ENCODE measurements at regions not wholly inside any gene's neighbourhood (a gene's known extent, or its start where the extent isn't known, plus 50 kb on each side); places are given as distances from the start of the nearest gene placed in this dataset.
A peak's percentile ranks its signal among the peaks of the same experiment; 100 is the strongest.

- no peak overlapping the region for H3K4me3 ChIP-seq (ENCODE audit: low read length in 2 of 2)
- no peaks in the 10 kb centered on the region for H3K36me3 ChIP-seq (replicated peaks in 1 of 2; ENCODE audit: control insufficient read depth in 2 of 2, insufficient read depth in 2 of 2, low read length in 2 of 2)
- H3K9me3 ChIP-seq (replicated peaks in 1 of 2; ENCODE audit: control insufficient read depth in 2 of 2, insufficient read depth in 1 of 2, low read depth in 1 of 2, low read length in 2 of 2), result peaks cover 0 to 8% of the 10 kb centered on the region in 2 donors
- H4K91ac ChIP-seq (ENCODE audit: low read depth, low read length, poor library complexity), result no peak overlapping the region
- no peak overlapping the region for H3K27ac ChIP-seq (replicated peaks; ENCODE audit: low read length)
- no peak overlapping the region for H3K18ac ChIP-seq (ENCODE audit: low read length)
- H2AFZ ChIP-seq (ENCODE audit: low read length), result no peak overlapping the region
- no peak overlapping the region for H2AK5ac ChIP-seq (ENCODE audit: low read depth, low read length)
- H3K4me2 ChIP-seq (ENCODE audit: insufficient read depth, low read length, poor library complexity, severe bottlenecking), result no peak overlapping the region
- H3K4ac ChIP-seq (ENCODE audit: low read length), result no peak overlapping the region
- no peaks in the 10 kb centered on the region for H3K4me1 ChIP-seq (ENCODE audit: control insufficient read depth in 2 of 2, insufficient read depth in 1 of 2, low read depth in 1 of 2, low read length in 2 of 2)
- no peak for DNase-seq (ENCODE audit: low spot score)
- no peak overlapping the region for H2BK12ac ChIP-seq (ENCODE audit: low read length)
- H4K8ac ChIP-seq (ENCODE audit: low read depth, low read length), result no peak overlapping the region
- H2BK15ac ChIP-seq (ENCODE audit: low read length), result no peak overlapping the region
- H3K9ac ChIP-seq (ENCODE audit: low read depth, low read length, poor library complexity), result no peak overlapping the region
- H3K27me3 ChIP-seq (ENCODE audit: control insufficient read depth in 3 of 3, insufficient read depth in 3 of 3, low read depth in 1 of 3, low read length in 3 of 3), result no peaks in the 10 kb centered on the region
- no peaks in the 10 kb centered on the region for H3K79me1 ChIP-seq (ENCODE audit: low read depth, low read length)
- H2BK120ac ChIP-seq (ENCODE audit: low read depth, low read length), result no peak overlapping the region
- no peak overlapping the region for H3K23ac ChIP-seq (ENCODE audit: low read depth, low read length, poor library complexity)
- H2BK5ac ChIP-seq (ENCODE audit: low read length), result no peak overlapping the region
- no peak overlapping the region for H3K14ac ChIP-seq (ENCODE audit: low read length)
- WGBS, 2 donors (ENCODE audit: extremely low coverage in 2 of 2, insufficient read length in 2 of 2, insufficient replicate concordance in 1 of 2), result 100% methylated on average over 1 of the region's 1 CpG; no CpG with 5 or more reads in 1 of the 2 donors
Observed at GRCh38 chr3:106620646-106621045, 751.8 kb upstream of the CBLB start.

GRCh38 chr3:106624154-106624553 is 753.1 kb upstream of the CCDC54 start:
- no CpG with 5 or more reads among the region's 1 CpG for WGBS, 2 donors (ENCODE audit: extremely low coverage in 2 of 2, insufficient read length in 2 of 2, insufficient replicate concordance in 1 of 2)
- Histone ChIP-seq H3K4me2 (ENCODE audit: insufficient read depth, low read length, poor library complexity, severe bottlenecking) (no peak overlapping the region), H3K4ac (ENCODE audit: low read length) (no peak overlapping the region), H3K4me3 (ENCODE audit: low read length in 2 of 2) (no peak overlapping the region), H2BK5ac (ENCODE audit: low read length) (no peak overlapping the region), H2BK120ac (ENCODE audit: low read depth, low read length) (no peak overlapping the region), H3K14ac (ENCODE audit: low read length) (no peak overlapping the region), H4K8ac (ENCODE audit: low read depth, low read length) (no peak overlapping the region), H3K4me1 (ENCODE audit: control insufficient read depth in 2 of 2, insufficient read depth in 1 of 2, low read depth in 1 of 2, low read length in 2 of 2) (no peaks in the 10 kb centered on the region), H2AFZ (ENCODE audit: low read length) (no peak overlapping the region), H2AK5ac (ENCODE audit: low read depth, low read length) (no peak overlapping the region), H3K23ac (ENCODE audit: low read depth, low read length, poor library complexity) (no peak overlapping the region), H3K79me1 (ENCODE audit: low read depth, low read length) (no peaks in the 10 kb centered on the region), H3K9me3 (replicated peaks in 1 of 2; ENCODE audit: control insufficient read depth in 2 of 2, insufficient read depth in 1 of 2, low read depth in 1 of 2, low read length in 2 of 2) (peaks cover 0 to 8% of the 10 kb centered on the region in 2 donors), H3K36me3 (replicated peaks in 1 of 2; ENCODE audit: control insufficient read depth in 2 of 2, insufficient read depth in 2 of 2, low read length in 2 of 2) (no peaks in the 10 kb centered on the region), H2BK12ac (ENCODE audit: low read length) (no peak overlapping the region), H3K27me3 (ENCODE audit: control insufficient read depth in 3 of 3, insufficient read depth in 3 of 3, low read depth in 1 of 3, low read length in 3 of 3) (no peaks in the 10 kb centered on the region), H3K9ac (ENCODE audit: low read depth, low read length, poor library complexity) (no peak overlapping the region), H3K18ac (ENCODE audit: low read length) (no peak overlapping the region), H2BK15ac (ENCODE audit: low read length) (no peak overlapping the region), H4K91ac (ENCODE audit: low read depth, low read length, poor library complexity) (no peak overlapping the region), H3K27ac (replicated peaks; ENCODE audit: low read length) (no peak overlapping the region)
- DNase-seq (ENCODE audit: low spot score), result no peak

- no peak overlapping the region for H3K9ac ChIP-seq (ENCODE audit: low read depth, low read length, poor library complexity)
- H3K18ac ChIP-seq (ENCODE audit: low read length), result no peak overlapping the region
- H3K4me3 ChIP-seq (ENCODE audit: low read length in 2 of 2), result no peak overlapping the region
- no peaks in the 10 kb centered on the region for H3K79me1 ChIP-seq (ENCODE audit: low read depth, low read length)
- H2BK120ac ChIP-seq (ENCODE audit: low read depth, low read length), result no peak overlapping the region
- H4K91ac ChIP-seq (ENCODE audit: low read depth, low read length, poor library complexity), result no peak overlapping the region
- no peak overlapping the region for H3K14ac ChIP-seq (ENCODE audit: low read length)
- no peaks in the 10 kb centered on the region for H3K27me3 ChIP-seq (ENCODE audit: control insufficient read depth in 3 of 3, insufficient read depth in 3 of 3, low read depth in 1 of 3, low read length in 3 of 3)
- no peak overlapping the region for H2BK5ac ChIP-seq (ENCODE audit: low read length)
- H4K8ac ChIP-seq (ENCODE audit: low read depth, low read length), result no peak overlapping the region
- peak overlapping the region; percentile 50 for H2AFZ ChIP-seq (ENCODE audit: low read length)
- no peaks in the 10 kb centered on the region for H3K36me3 ChIP-seq (replicated peaks in 1 of 2; ENCODE audit: control insufficient read depth in 2 of 2, insufficient read depth in 2 of 2, low read length in 2 of 2)
- H3K4me2 ChIP-seq (ENCODE audit: insufficient read depth, low read length, poor library complexity, severe bottlenecking), result no peak overlapping the region
- H3K23ac ChIP-seq (ENCODE audit: low read depth, low read length, poor library complexity), result no peak overlapping the region
- no peak overlapping the region for H2BK15ac ChIP-seq (ENCODE audit: low read length)
- H3K4me1 ChIP-seq (ENCODE audit: control insufficient read depth in 2 of 2, insufficient read depth in 1 of 2, low read depth in 1 of 2, low read length in 2 of 2), result no peaks in the 10 kb centered on the region
- no peak overlapping the region for H3K4ac ChIP-seq (ENCODE audit: low read length)
- DNase-seq (ENCODE audit: low spot score), result no peak
- H3K27ac ChIP-seq (replicated peaks; ENCODE audit: low read length), result no peak overlapping the region
- no peak overlapping the region for H2AK5ac ChIP-seq (ENCODE audit: low read depth, low read length)
- no peak overlapping the region for H2BK12ac ChIP-seq (ENCODE audit: low read length)
- peaks cover 0 to 8% of the 10 kb centered on the region in 2 donors for H3K9me3 ChIP-seq (replicated peaks in 1 of 2; ENCODE audit: control insufficient read depth in 2 of 2, insufficient read depth in 1 of 2, low read depth in 1 of 2, low read length in 2 of 2)
Observed at GRCh38 chr3:106628407-106628806, 748.8 kb upstream of the CCDC54 start.

- Histone ChIP-seq H2BK5ac (ENCODE audit: low read length) (no peak overlapping the region), H4K91ac (ENCODE audit: low read depth, low read length, poor library complexity) (no peak overlapping the region), H3K4me3 (ENCODE audit: low read length in 2 of 2) (no peak overlapping the region), H3K23ac (ENCODE audit: low read depth, low read length, poor library complexity) (no peak overlapping the region), H2BK15ac (ENCODE audit: low read length) (no peak overlapping the region), H3K4me1 (ENCODE audit: control insufficient read depth in 2 of 2, insufficient read depth in 1 of 2, low read depth in 1 of 2, low read length in 2 of 2) (no peaks in the 10 kb centered on the region), H4K8ac (ENCODE audit: low read depth, low read length) (no peak overlapping the region), H3K79me1 (ENCODE audit: low read depth, low read length) (no peaks in the 10 kb centered on the region), H3K9ac (ENCODE audit: low read depth, low read length, poor library complexity) (no peak overlapping the region), H2AFZ (ENCODE audit: low read length) (no peak overlapping the region), H3K36me3 (replicated peaks in 1 of 2; ENCODE audit: control insufficient read depth in 2 of 2, insufficient read depth in 2 of 2, low read length in 2 of 2) (no peaks in the 10 kb centered on the region), H2BK120ac (ENCODE audit: low read depth, low read length) (no peak overlapping the region), H3K4ac (ENCODE audit: low read length) (no peak overlapping the region), H3K9me3 (replicated peaks in 1 of 2; ENCODE audit: control insufficient read depth in 2 of 2, insufficient read depth in 1 of 2, low read depth in 1 of 2, low read length in 2 of 2) (peaks cover 0 to 4% of the 10 kb centered on the region in 2 donors), H3K4me2 (ENCODE audit: insufficient read depth, low read length, poor library complexity, severe bottlenecking) (no peak overlapping the region), H3K18ac (ENCODE audit: low read length) (no peak overlapping the region), H3K14ac (ENCODE audit: low read length) (no peak overlapping the region), H2BK12ac (ENCODE audit: low read length) (no peak overlapping the region), H3K27me3 (ENCODE audit: control insufficient read depth in 3 of 3, insufficient read depth in 3 of 3, low read depth in 1 of 3, low read length in 3 of 3) (no peaks in the 10 kb centered on the region), H3K27ac (replicated peaks; ENCODE audit: low read length) (no peak overlapping the region), H2AK5ac (ENCODE audit: low read depth, low read length) (no peak overlapping the region)
- DNase-seq (ENCODE audit: low spot score), result no peak
- WGBS, 2 donors (ENCODE audit: extremely low coverage in 2 of 2, insufficient read length in 2 of 2, insufficient replicate concordance in 1 of 2), result no CpG with 5 or more reads among the region's 2 CpGs
Observed at GRCh38 chr3:106629215-106629832, 747.9 kb upstream of the CCDC54 start.

All from neuronal stem cell (in vitro differentiated cells).